ENCODE measurements at regions not wholly inside any gene's neighbourhood (a gene's known extent, or its start where the extent isn't known, plus 50 kb on each side); places are given as distances from the start of the nearest gene placed in this dataset.
A peak's percentile ranks its signal among the peaks of the same experiment; 100 is the strongest.

DNA sequence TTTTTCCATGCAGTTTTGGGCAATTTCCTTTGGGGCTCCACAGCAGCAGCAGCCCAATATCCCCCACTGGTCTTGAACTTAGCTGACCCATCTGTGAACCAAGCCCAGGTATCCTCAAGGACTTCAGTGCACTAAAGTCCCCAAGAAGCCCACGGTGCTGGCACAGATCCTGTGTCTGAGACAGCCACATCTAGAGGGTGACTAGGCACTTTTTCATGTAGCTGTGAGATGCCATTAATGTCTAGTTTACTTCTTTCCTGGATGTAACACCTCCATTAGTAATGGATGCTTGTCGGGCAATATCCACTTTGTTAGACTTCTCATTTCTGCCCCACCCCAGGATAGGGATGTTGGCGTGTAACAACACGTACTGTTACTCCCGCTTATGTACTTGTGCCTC lies 117.9 kb downstream of the GPCPD1 start:
- peak; percentile 40 for DNase-seq (ENCODE audit: low read depth)
- FAIRE-seq: no peak
- peaks cover 1% of the 10 kb centered on the region for H3K27me3 ChIP-seq (ENCODE audit: control insufficient read depth, insufficient read depth, low read length)
- no peak overlapping the region for H3K4me3 ChIP-seq (ENCODE audit: low read depth, low read length)
- no peaks in the 10 kb centered on the region for H3K36me3 ChIP-seq (ENCODE audit: control insufficient read depth, insufficient read depth, low read length)
- TF ChIP-seq, protein P1, sequence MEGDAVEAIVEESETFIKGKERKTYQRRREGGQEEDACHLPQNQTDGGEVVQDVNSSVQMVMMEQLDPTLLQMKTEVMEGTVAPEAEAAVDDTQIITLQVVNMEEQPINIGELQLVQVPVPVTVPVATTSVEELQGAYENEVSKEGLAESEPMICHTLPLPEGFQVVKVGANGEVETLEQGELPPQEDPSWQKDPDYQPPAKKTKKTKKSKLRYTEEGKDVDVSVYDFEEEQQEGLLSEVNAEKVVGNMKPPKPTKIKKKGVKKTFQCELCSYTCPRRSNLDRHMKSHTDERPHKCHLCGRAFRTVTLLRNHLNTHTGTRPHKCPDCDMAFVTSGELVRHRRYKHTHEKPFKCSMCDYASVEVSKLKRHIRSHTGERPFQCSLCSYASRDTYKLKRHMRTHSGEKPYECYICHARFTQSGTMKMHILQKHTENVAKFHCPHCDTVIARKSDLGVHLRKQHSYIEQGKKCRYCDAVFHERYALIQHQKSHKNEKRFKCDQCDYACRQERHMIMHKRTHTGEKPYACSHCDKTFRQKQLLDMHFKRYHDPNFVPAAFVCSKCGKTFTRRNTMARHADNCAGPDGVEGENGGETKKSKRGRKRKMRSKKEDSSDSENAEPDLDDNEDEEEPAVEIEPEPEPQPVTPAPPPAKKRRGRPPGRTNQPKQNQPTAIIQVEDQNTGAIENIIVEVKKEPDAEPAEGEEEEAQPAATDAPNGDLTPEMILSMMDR (IDR thresholded peaks at IDR 0.05; ENCODE audit: insufficient read depth, low read length, severe bottlenecking): no peak

DNA sequence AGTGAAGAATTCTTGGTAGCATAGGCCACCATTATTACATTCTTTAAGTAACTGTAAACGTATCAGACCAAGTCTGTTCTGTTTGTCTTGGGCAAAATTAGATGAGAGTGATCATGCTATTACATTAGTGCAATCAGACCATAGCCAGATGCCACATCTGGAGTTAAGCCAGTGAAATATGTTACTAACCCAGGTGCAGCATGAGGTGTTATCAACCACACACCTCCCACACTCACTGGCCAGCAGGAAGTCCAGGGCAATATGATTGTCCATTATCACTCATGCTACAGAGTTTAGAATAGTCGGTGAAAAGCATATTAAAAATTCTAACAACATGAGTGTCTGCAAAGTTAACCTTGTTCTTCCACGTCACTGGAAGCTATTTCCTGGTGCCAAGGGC lies 119.4 kb downstream of the GPCPD1 start:
- FAIRE-seq: peak; percentile 23
- peaks cover 1% of the 10 kb centered on the region for H3K27me3 ChIP-seq (ENCODE audit: control insufficient read depth, insufficient read depth, low read length)
- TF ChIP-seq, protein P1 (IDR thresholded peaks at IDR 0.05; ENCODE audit: insufficient read depth, low read length, severe bottlenecking): no peak

DNA sequence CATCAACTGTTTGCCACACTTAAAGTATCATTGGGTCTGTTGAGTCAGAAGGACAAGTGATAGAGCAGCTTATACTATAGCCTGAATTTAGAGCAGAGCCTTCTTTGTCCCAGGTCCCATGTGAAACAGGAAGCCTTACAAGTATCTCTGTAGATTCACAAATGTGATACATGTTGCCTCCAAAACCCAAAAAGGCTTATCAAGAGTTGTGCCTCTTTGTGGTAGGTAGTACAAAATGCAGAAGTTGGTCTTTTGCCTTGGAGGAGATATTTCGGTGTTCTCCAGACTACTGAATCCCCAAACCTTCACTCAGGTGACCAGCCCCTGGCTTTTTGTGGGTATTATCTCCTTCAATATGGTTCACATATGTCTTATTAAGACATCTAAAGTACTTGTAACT lies 121.2 kb downstream of the GPCPD1 start:
- Histone ChIP-seq H3K27me3 (ENCODE audit: control insufficient read depth, insufficient read depth, low read length) (peaks cover 1% of the 10 kb centered on the region), H3K4me3 (ENCODE audit: low read depth, low read length) (no peak overlapping the region), H3K36me3 (ENCODE audit: control insufficient read depth, insufficient read depth, low read length) (no peaks in the 10 kb centered on the region)
- DNase-seq (ENCODE audit: low read depth) (no peak), FAIRE-seq (no peak)
- TF ChIP-seq, protein P1 (IDR thresholded peaks at IDR 0.05; ENCODE audit: insufficient read depth, low read length, severe bottlenecking): no peak

More for the DNA sequence above, 119.4 kb downstream of the GPCPD1 start:
- DNase-seq (ENCODE audit: low read depth): no peak
- Histone ChIP-seq H3K36me3 (ENCODE audit: control insufficient read depth, insufficient read depth, low read length) (no peaks in the 10 kb centered on the region), H3K4me3 (ENCODE audit: low read depth, low read length) (no peak overlapping the region)

DNA sequence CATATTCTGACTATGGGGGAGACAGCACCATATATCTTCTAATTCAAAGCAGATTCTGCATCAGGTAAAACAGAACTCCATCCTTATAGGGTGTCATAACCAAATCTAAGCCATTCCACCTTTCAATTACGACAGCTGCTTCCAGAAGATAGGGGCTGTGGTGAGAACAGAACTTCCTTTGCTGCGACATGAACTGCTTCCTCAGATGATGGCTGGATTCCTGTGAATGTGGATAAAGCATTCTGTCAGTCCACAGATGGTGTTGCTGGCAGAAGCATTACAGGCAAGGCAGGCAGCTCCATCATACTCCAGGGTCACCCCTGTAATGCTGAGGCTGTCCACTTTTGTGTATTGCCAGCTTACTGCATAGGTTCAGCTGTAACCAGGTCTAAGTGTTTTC lies 122.0 kb downstream of the GPCPD1 start:
- H3K4me3 ChIP-seq (ENCODE audit: low read depth, low read length): no peak overlapping the region
- H3K36me3 ChIP-seq (ENCODE audit: control insufficient read depth, insufficient read depth, low read length): no peaks in the 10 kb centered on the region
- DNase-seq (ENCODE audit: low read depth) (no peak), FAIRE-seq (no peak)
- H3K27me3 ChIP-seq (ENCODE audit: control insufficient read depth, insufficient read depth, low read length): peaks cover 4% of the 10 kb centered on the region
- TF ChIP-seq, protein P1 (IDR thresholded peaks at IDR 0.05; ENCODE audit: insufficient read depth, low read length, severe bottlenecking): no peak

DNA sequence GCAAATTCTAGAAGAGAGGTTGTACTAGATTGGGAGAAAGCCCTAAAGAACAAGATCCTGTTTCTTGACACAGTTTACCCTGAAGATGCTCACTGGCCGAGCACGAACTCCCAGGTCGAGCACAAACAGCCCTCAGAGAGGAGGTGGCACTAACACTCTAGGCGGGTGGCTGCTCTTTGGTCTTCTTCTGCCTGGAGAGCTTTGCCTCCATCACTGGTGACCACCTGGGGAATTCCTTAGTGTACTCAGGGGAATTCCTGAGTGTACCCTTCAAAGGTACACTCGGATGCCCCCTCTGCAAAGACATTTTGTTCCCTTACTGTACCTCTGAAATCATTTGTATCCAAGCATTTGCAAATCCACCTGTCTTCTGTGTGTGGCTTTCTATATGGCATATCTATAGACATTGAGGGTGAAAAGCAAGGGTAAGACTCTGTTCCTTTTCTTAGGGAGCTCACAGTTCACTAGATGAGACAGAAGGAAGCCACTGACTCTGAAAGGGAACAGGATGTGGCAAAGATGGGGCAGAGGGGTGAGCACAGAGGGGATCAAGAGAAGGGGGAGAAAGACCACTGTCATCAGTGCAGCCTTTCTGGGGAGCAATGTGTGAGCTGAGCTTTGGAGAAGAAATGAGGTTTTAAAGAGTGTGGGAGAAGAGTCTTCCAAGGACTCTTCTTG lies 124.3 kb downstream of the GPCPD1 start:
- DNase-seq (ENCODE audit: low read depth): no peak
- TF ChIP-seq, protein P1 (IDR thresholded peaks at IDR 0.05; ENCODE audit: insufficient read depth, low read length, severe bottlenecking): no peak
- FAIRE-seq: peak; percentile 82
- Histone ChIP-seq H3K4me3 (ENCODE audit: low read depth, low read length) (no peak overlapping the region), H3K27me3 (ENCODE audit: control insufficient read depth, insufficient read depth, low read length) (peaks cover 4% of the 10 kb centered on the region), H3K36me3 (ENCODE audit: control insufficient read depth, insufficient read depth, low read length) (no peaks in the 10 kb centered on the region)

DNA sequence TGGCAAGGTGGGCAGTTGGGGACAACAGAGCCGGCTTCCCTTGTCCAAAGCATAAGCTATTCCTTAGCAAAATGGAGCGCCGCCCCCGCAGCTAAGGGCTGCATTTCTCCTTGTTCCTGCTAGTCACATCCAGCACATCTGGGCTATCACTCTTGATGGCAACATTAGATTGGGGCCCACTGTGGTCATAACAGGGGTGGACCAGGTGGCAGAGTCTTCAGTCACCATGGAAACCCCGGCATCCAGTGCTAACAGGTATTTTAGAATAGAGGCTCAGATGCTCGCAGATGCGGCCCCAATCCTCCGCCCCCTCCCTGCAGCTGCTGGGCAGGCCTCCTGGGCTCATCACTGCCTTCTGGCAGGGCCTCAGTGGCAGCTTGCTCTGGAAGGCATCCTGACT lies 125.9 kb downstream of the GPCPD1 start:
- TF ChIP-seq, protein P1 (IDR thresholded peaks at IDR 0.05; ENCODE audit: insufficient read depth, low read length, severe bottlenecking): no peak
- H3K27me3 ChIP-seq (ENCODE audit: control insufficient read depth, insufficient read depth, low read length): peaks cover 4% of the 10 kb centered on the region
- FAIRE-seq: no peak
- no peak overlapping the region for H3K4me3 ChIP-seq (ENCODE audit: low read depth, low read length)
- DNase-seq (ENCODE audit: low read depth): no peak
- H3K36me3 ChIP-seq (ENCODE audit: control insufficient read depth, insufficient read depth, low read length): no peaks in the 10 kb centered on the region

All from bronchial epithelial cell (primary cell).